ENCODE measurements at regions not wholly inside any gene's neighbourhood (a gene's known extent, or its start where the extent isn't known, plus 50 kb on each side); places are given as distances from the start of the nearest gene placed in this dataset.

- no peak overlapping the region for H3K27ac ChIP-seq (ENCODE audit: insufficient read depth, low read length)
- no peak for TF ChIP-seq CTCF (conservative IDR thresholded peaks at IDR 0.05 in 1 of 2, IDR thresholded peaks at IDR 0.05 in 1 of 2; ENCODE audit: low read depth in 1 of 2, low read length in 2 of 2)
- no peak for TF ChIP-seq EZH2 (IDR thresholded peaks at IDR 0.05; ENCODE audit: low read length, missing control alignments)
- H3K4me1 ChIP-seq (ENCODE audit: control insufficient read depth, extremely low read depth, insufficient read depth, low read length) = no peaks in the 10 kb centered on the region
- H3K9ac ChIP-seq (ENCODE audit: insufficient read depth, low read length) = no peak overlapping the region
- H2AFZ ChIP-seq (ENCODE audit: low read length) = no peak overlapping the region
- DNase-seq (ENCODE audit: low read depth in 2 of 2) = no peak
- H4K20me1 ChIP-seq (ENCODE audit: control insufficient read depth, extremely low read depth, insufficient read depth, low read length) = no peaks in the 10 kb centered on the region
- H3K9me3 ChIP-seq (ENCODE audit: control insufficient read depth, insufficient read depth, low read depth, low read length) = no peaks in the 10 kb centered on the region
- no peak overlapping the region for H3K4me2 ChIP-seq (ENCODE audit: extremely low read depth, insufficient read depth, low read length)
- no peak overlapping the region for H3K4me3 ChIP-seq (replicated peaks in 1 of 4; ENCODE audit: control extremely low read depth in 1 of 4, insufficient read depth in 1 of 4, low read depth in 3 of 4, low read length in 4 of 4)
- H3K79me2 ChIP-seq (ENCODE audit: control insufficient read depth, insufficient read depth, low read length) = no peaks in the 10 kb centered on the region
- H3K27me3 ChIP-seq (ENCODE audit: control insufficient read depth, insufficient read depth, low read length) = no peaks in the 10 kb centered on the region
- no peaks in the 10 kb centered on the region for H3K36me3 ChIP-seq (ENCODE audit: control insufficient read depth, insufficient read depth, low read length)
Measured at GRCh38 chr12:37545759-37546158, 770.8 kb upstream of the ALG10B start.

GRCh38 chr12:37546206-37546605, 770.4 kb upstream of the ALG10B start:
- Histone ChIP-seq H3K27me3 (ENCODE audit: control insufficient read depth, insufficient read depth, low read length) (no peaks in the 10 kb centered on the region), H4K20me1 (ENCODE audit: control insufficient read depth, extremely low read depth, insufficient read depth, low read length) (no peaks in the 10 kb centered on the region)

DNA sequence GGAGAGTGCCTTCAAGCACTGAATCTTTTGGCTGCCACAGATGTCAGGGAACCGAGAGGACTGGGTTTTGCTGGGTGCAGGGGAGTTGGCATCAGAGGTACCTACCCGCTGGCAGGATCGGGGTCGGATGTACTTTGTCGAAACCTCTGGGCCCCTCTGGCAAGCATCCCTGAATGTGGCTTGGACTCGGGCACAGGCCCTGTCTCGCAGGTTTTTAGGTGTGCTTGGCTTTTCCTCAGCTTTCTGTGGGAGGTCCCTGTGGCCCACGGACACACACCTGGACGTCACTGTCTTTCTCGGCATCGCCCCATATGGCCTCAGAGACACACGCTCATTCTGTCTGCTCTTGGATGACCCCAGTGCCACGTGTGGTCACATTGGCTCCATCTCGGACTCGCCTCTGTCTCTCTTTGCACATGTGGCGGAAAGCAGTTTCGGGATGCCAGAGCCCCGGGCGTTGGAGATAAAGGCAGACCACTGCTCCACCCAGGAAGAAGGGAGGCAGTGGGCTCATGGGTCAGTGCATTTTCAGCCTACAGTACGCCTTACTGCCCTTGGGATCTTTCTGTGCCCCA, 769.6 kb upstream of the ALG10B start:
- Histone ChIP-seq H3K27ac (ENCODE audit: insufficient read depth, low read length) (no peak overlapping the region), H4K20me1 (ENCODE audit: control insufficient read depth, extremely low read depth, insufficient read depth, low read length) (no peaks in the 10 kb centered on the region), H3K36me3 (ENCODE audit: control insufficient read depth, insufficient read depth, low read length) (no peaks in the 10 kb centered on the region), H2AFZ (ENCODE audit: low read length) (no peak overlapping the region), H3K4me1 (ENCODE audit: control insufficient read depth, extremely low read depth, insufficient read depth, low read length) (no peaks in the 10 kb centered on the region), H3K4me3 (replicated peaks in 1 of 4; ENCODE audit: control extremely low read depth in 1 of 4, insufficient read depth in 1 of 4, low read depth in 3 of 4, low read length in 4 of 4) (no peak overlapping the region), H3K79me2 (ENCODE audit: control insufficient read depth, insufficient read depth, low read length) (no peaks in the 10 kb centered on the region), H3K4me2 (ENCODE audit: extremely low read depth, insufficient read depth, low read length) (no peak overlapping the region), H3K27me3 (ENCODE audit: control insufficient read depth, insufficient read depth, low read length) (no peaks in the 10 kb centered on the region), H3K9me3 (ENCODE audit: control insufficient read depth, insufficient read depth, low read depth, low read length) (no peaks in the 10 kb centered on the region), H3K9ac (ENCODE audit: insufficient read depth, low read length) (no peak overlapping the region)
- TF ChIP-seq CTCF (conservative IDR thresholded peaks at IDR 0.05 in 1 of 2, IDR thresholded peaks at IDR 0.05 in 1 of 2; ENCODE audit: low read depth in 1 of 2, low read length in 2 of 2) (no peak), EZH2 (IDR thresholded peaks at IDR 0.05; ENCODE audit: low read length, missing control alignments) (no peak)
- DNase-seq (ENCODE audit: low read depth in 2 of 2) = no peak

More at GRCh38 chr12:37546206-37546605, 770.4 kb upstream of the ALG10B start:
- Histone ChIP-seq H3K27ac (ENCODE audit: insufficient read depth, low read length) (no peak overlapping the region), H3K4me2 (ENCODE audit: extremely low read depth, insufficient read depth, low read length) (no peak overlapping the region), H3K79me2 (ENCODE audit: control insufficient read depth, insufficient read depth, low read length) (no peaks in the 10 kb centered on the region), H2AFZ (ENCODE audit: low read length) (no peak overlapping the region), H3K4me3 (replicated peaks in 1 of 4; ENCODE audit: control extremely low read depth in 1 of 4, insufficient read depth in 1 of 4, low read depth in 3 of 4, low read length in 4 of 4) (no peak overlapping the region), H3K9me3 (ENCODE audit: control insufficient read depth, insufficient read depth, low read depth, low read length) (no peaks in the 10 kb centered on the region), H3K9ac (ENCODE audit: insufficient read depth, low read length) (no peak overlapping the region), H3K4me1 (ENCODE audit: control insufficient read depth, extremely low read depth, insufficient read depth, low read length) (no peaks in the 10 kb centered on the region), H3K36me3 (ENCODE audit: control insufficient read depth, insufficient read depth, low read length) (no peaks in the 10 kb centered on the region)
- no peak for DNase-seq (ENCODE audit: low read depth in 2 of 2)
- no peak for TF ChIP-seq CTCF (conservative IDR thresholded peaks at IDR 0.05 in 1 of 2, IDR thresholded peaks at IDR 0.05 in 1 of 2; ENCODE audit: low read depth in 1 of 2, low read length in 2 of 2)
